Ascending aorta (tissue), 2 donors: ENCODE measurements at regions not wholly inside any gene's neighbourhood (a gene's known extent, or its start where the extent isn't known, plus 50 kb on each side); places are given as distances from the start of the nearest gene placed in this dataset.
"Not testable (repeated sequence)": the region's sequence is repeated elsewhere in the genome, so short reads cannot be mapped to it uniquely, and the experiment has no call there.

Experiments
- DNase-seq, 2 donors: peaks; one replicate each; pipeline ENCODE4 v3.0.0-alpha.2; 2019; ENCODE audit warnings: low spot score in 2 of 2
- H3K27ac ChIP-seq, 2 donors: fragments of 200-600 bp; sonication (generic); one replicate each; pipeline ENCODE4 v1.5.1; 2016 to 2017; ENCODE audit warnings: mild to moderate bottlenecking in 1 of 2
- H3K27me3 ChIP-seq: fragments of 200-600 bp; sonication (generic); one replicate; pipeline ENCODE4 v1.5.1; 2017
- H3K36me3 ChIP-seq, 2 donors: fragments of 200-600 bp; sonication (generic); one replicate each; pipeline ENCODE4 v1.5.1; 2016
- H3K4me1 ChIP-seq, 2 donors: fragments of 200-600 bp; sonication (generic); one replicate each; pipeline ENCODE4 v1.5.1; 2016 to 2017; ENCODE audit warnings: mild to moderate bottlenecking in 1 of 2
- H3K4me3 ChIP-seq, 2 donors: fragments of 200-600 bp; sonication (generic); one replicate each; pipeline ENCODE4 v1.5.1; 2016 to 2017; ENCODE audit warnings: mild to moderate bottlenecking in 1 of 2
- H3K9me3 ChIP-seq, 2 donors: fragments of 200-600 bp; sonication (generic); one replicate each; pipeline ENCODE4 v1.5.1; 2016
- CTCF ChIP-seq, 3 experiments: fragments of 200-600 bp in 2 of 3; fragments of 450-650 bp in 1 of 3; sonication (generic) in 2 of 3; IDR thresholded peaks; one replicate each; pipeline ENCODE4 v1.5.1; 2016 to 2019; ENCODE audit warnings: antibody characterized with exemption in 3 of 3, mild to moderate bottlenecking in 1 of 3, moderate library complexity in 1 of 3
- intact Hi-C: fragments of 100-400 bp; cut with DNase I; formaldehyde crosslinking; loops from one replicate; pipeline ENCODE4 v1.15.1; 2023

- H3K4me1 ChIP-seq, result peaks cover 0 to 2% of the 10 kb centered on the region in 2 donors
- H3K27ac ChIP-seq, result no peak overlapping the region
- intact Hi-C loops, result no loop called here
- H3K27me3 ChIP-seq, result no peaks in the 10 kb centered on the region
- TF ChIP-seq CTCF (IDR thresholded peaks at IDR 0.05), result no peak
- DNase-seq, result no peak
- H3K9me3 ChIP-seq, result peaks cover 0 to 29% of the 10 kb centered on the region in 2 donors
- peaks cover 0 to 4% of the 10 kb centered on the region in 2 donors for H3K36me3 ChIP-seq
- H3K4me3 ChIP-seq, result no peak overlapping the region
Measured at GRCh38 chr10:4230036-4230435, 445.0 kb upstream of the KLF6 start.

GRCh38 chr10:4229106-4229505, 444.1 kb upstream of the KLF6 start:
- H3K4me3 ChIP-seq, result no peak overlapping the region
- no peaks in the 10 kb centered on the region for H3K27me3 ChIP-seq
- DNase-seq, result no peak
- H3K27ac ChIP-seq, result no peak overlapping the region
- intact Hi-C loops, result no loop called here
- H3K9me3 ChIP-seq, result peaks cover 0 to 22% of the 10 kb centered on the region in 2 donors
- H3K36me3 ChIP-seq, result peaks cover 0 to 4% of the 10 kb centered on the region in 2 donors
- no peak for TF ChIP-seq CTCF (IDR thresholded peaks at IDR 0.05)
- peaks cover 0 to 2% of the 10 kb centered on the region in 2 donors for H3K4me1 ChIP-seq

GRCh38 chr10:4227586-4227985, 442.6 kb upstream of the KLF6 start:
- no peak for TF ChIP-seq CTCF (IDR thresholded peaks at IDR 0.05)
- intact Hi-C loops, result no loop called here
- H3K36me3 ChIP-seq, result no peaks in the 10 kb centered on the region
- no peak for DNase-seq
- peaks cover 0 to 6% of the 10 kb centered on the region in 2 donors for H3K9me3 ChIP-seq
- H3K4me1 ChIP-seq, result peaks cover 0 to 2% of the 10 kb centered on the region in 2 donors
- no peak overlapping the region for H3K4me3 ChIP-seq
- no peaks in the 10 kb centered on the region for H3K27me3 ChIP-seq
- H3K27ac ChIP-seq, result no peak overlapping the region

GRCh38 chr10:4226941-4227540, 442.0 kb upstream of the KLF6 start:
- no peak overlapping the region for H3K4me3 ChIP-seq
- H3K9me3 ChIP-seq, result peaks cover 0 to 3% of the 10 kb centered on the region in 2 donors
- H3K27me3 ChIP-seq, result no peaks in the 10 kb centered on the region
- no peak for TF ChIP-seq CTCF (IDR thresholded peaks at IDR 0.05)
- H3K36me3 ChIP-seq, result no peaks in the 10 kb centered on the region
- intact Hi-C loops, result no loop called here
- peaks cover 0 to 2% of the 10 kb centered on the region in 2 donors for H3K4me1 ChIP-seq
- H3K27ac ChIP-seq, result no peak overlapping the region
- DNase-seq, result no peak

GRCh38 chr10:4224178-4224577, 439.2 kb upstream of the KLF6 start:
- no peaks in the 10 kb centered on the region for H3K9me3 ChIP-seq
- no peak overlapping the region for H3K27ac ChIP-seq
- no peaks in the 10 kb centered on the region for H3K4me1 ChIP-seq
- no peaks in the 10 kb centered on the region for H3K36me3 ChIP-seq
- H3K4me3 ChIP-seq, result no peak overlapping the region
- intact Hi-C loops, result no loop called here
- no peak for DNase-seq
- TF ChIP-seq CTCF (IDR thresholded peaks at IDR 0.05), result no peak
- no peaks in the 10 kb centered on the region for H3K27me3 ChIP-seq

- intact Hi-C loops, H3K9me3 ChIP-seq, H3K27ac ChIP-seq, H3K36me3 ChIP-seq, H3K4me3 ChIP-seq, DNase-seq, H3K27me3 ChIP-seq: not testable (repeated sequence)
- peaks cover 0 to 13% of the 10 kb centered on the region in 2 donors for H3K4me1 ChIP-seq
Measured at GRCh38 chr10:4221310-4221709, 436.3 kb upstream of the KLF6 start.
